Progenitor cell of endocrine pancreas (in vitro differentiated cells): ENCODE measurements at regions not wholly inside any gene's neighbourhood (a gene's known extent, or its start where the extent isn't known, plus 50 kb on each side); places are given as distances from the start of the nearest gene placed in this dataset.
"Not testable (repeated sequence)": the region's sequence is repeated elsewhere in the genome, so short reads cannot be mapped to it uniquely, and the experiment has no call there.

ENCODE experiments used
- DNase-seq: peaks from one replicate; pipeline ENCODE4 v3.0.0; 2021; ENCODE audit warnings: low spot score; ENCODE audit not compliant: unreplicated experiment
- H3K27ac Mint-ChIP-seq: 2 replicates; pipeline ENCODE4 v1.8.0; 2021; ENCODE audit warnings: mild to moderate bottlenecking, moderate library complexity, mixed read lengths
- H3K27me3 Mint-ChIP-seq: 2 replicates; pipeline ENCODE4 v1.8.0; 2021; ENCODE audit warnings: mixed read lengths
- H3K36me3 Mint-ChIP-seq: 2 replicates; pipeline ENCODE4 v1.8.0; 2022; ENCODE audit warnings: mixed read lengths; ENCODE audit not compliant: insufficient read depth
- H3K4me1 Mint-ChIP-seq: 2 replicates; pipeline ENCODE4 v1.8.0; 2021; ENCODE audit warnings: low read depth, mixed read lengths
- H3K4me3 Mint-ChIP-seq: 2 replicates; pipeline ENCODE4 v1.8.0; 2021; ENCODE audit warnings: low read depth, mild to moderate bottlenecking, moderate library complexity, mixed read lengths
- H3K9me3 Mint-ChIP-seq: 2 replicates; pipeline ENCODE4 v1.8.0; 2021; ENCODE audit warnings: low read depth, mixed read lengths
- CTCF ChIP-seq: fragments of 200-600 bp; sonication (generic); IDR thresholded peaks from one replicate; pipeline ENCODE4 v1.5.0; 2021; ENCODE audit warnings: antibody characterized with exemption, mild to moderate bottlenecking; ENCODE audit not compliant: unreplicated experiment

DNA sequence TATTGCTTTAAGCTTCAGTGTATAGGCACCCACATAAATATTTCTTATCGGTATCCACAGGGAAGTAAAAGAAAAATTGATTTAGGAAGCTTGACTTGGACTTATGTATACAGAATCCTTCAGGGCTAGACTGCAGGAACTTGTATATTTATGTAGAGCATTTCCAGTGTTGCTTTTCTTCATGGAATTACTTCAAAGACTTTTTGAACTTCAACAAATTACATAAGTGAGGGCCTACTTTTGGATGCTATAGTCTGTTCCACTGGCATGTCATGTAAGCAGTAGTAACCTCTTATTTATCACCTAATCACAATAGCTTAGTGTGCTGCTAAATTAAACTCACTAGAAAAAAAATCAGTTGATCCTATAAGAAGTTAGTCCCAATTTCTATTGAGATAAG is 557.9 kb upstream of the SLITRK6 start:
- Mint-ChIP-seq H3K27me3 (peaks cover 52% of the 10 kb centered on the region), H3K9me3 (no peaks in the 10 kb centered on the region), H3K36me3 (no peaks in the 10 kb centered on the region), H3K4me3 (no peak overlapping the region), H3K4me1 (no peaks in the 10 kb centered on the region), H3K27ac (no peak overlapping the region)
- no peak for TF ChIP-seq CTCF
- DNase-seq = no peak

- not testable (repeated sequence) for H3K9me3 Mint-ChIP-seq, DNase-seq, H3K27ac Mint-ChIP-seq, H3K36me3 Mint-ChIP-seq, H3K4me1 Mint-ChIP-seq, H3K4me3 Mint-ChIP-seq
- peaks cover 42% of the 10 kb centered on the region for H3K27me3 Mint-ChIP-seq
These were observed 564.5 kb upstream of the SLITRK6 start for GRCh38 chr13:86363749-86364148.

GRCh38 chr13:86368924-86369323 is 569.7 kb upstream of the SLITRK6 start:
- H3K9me3 Mint-ChIP-seq = no peaks in the 10 kb centered on the region
- TF ChIP-seq CTCF = no peak
- no peak overlapping the region for H3K4me3 Mint-ChIP-seq

GRCh38 chr13:86377451-86377850 is 578.2 kb upstream of the SLITRK6 start:
- H3K36me3 Mint-ChIP-seq = no peaks in the 10 kb centered on the region
- no peak for DNase-seq
- no peaks in the 10 kb centered on the region for H3K4me1 Mint-ChIP-seq
- no peaks in the 10 kb centered on the region for H3K9me3 Mint-ChIP-seq
- no peak overlapping the region for H3K27ac Mint-ChIP-seq
- no peaks in the 10 kb centered on the region for H3K27me3 Mint-ChIP-seq
- no peak for TF ChIP-seq CTCF
- no peak overlapping the region for H3K4me3 Mint-ChIP-seq

More at GRCh38 chr13:86368924-86369323, 569.7 kb upstream of the SLITRK6 start:
- Mint-ChIP-seq H3K4me1 (no peaks in the 10 kb centered on the region), H3K36me3 (no peaks in the 10 kb centered on the region), H3K27ac (no peak overlapping the region), H3K27me3 (no peaks in the 10 kb centered on the region)
- DNase-seq = no peak

DNA sequence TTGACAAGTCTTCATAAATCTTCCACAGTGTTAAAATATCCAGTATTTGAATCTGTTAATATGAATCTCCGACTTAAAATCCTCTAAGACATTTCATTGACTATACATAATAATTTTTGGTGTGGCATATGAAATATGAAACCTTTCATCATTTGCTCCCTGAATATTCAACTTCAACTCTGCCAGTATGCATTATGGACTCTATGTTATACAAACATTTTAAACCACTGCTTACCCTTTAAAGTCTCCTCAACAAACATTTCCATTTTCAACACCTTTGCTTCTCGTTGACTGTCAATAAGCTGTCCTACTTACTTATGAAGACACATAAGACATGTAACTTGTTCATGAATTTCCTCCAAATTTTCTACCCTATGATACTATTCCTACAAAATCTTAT is 579.4 kb upstream of the SLITRK6 start:
- no peak for TF ChIP-seq CTCF
- H3K9me3 Mint-ChIP-seq = no peaks in the 10 kb centered on the region
- H3K4me1 Mint-ChIP-seq = no peaks in the 10 kb centered on the region
- no peak overlapping the region for H3K27ac Mint-ChIP-seq
- H3K4me3 Mint-ChIP-seq = no peak overlapping the region
- H3K36me3 Mint-ChIP-seq = no peaks in the 10 kb centered on the region
- H3K27me3 Mint-ChIP-seq = no peaks in the 10 kb centered on the region
- DNase-seq = no peak

GRCh38 chr13:86383151-86383550 is 583.9 kb upstream of the SLITRK6 start:
- H3K36me3 Mint-ChIP-seq = no peaks in the 10 kb centered on the region

More at GRCh38 chr13:86383151-86383550, 583.9 kb upstream of the SLITRK6 start:
- Mint-ChIP-seq H3K4me1 (no peaks in the 10 kb centered on the region), H3K27me3 (no peaks in the 10 kb centered on the region), H3K9me3 (no peaks in the 10 kb centered on the region), H3K4me3 (no peak overlapping the region), H3K27ac (no peak overlapping the region)
- TF ChIP-seq CTCF = no peak
- DNase-seq = no peak
